A549 (cell line): ENCODE measurements at regions not wholly inside any gene's neighbourhood (a gene's known extent, or its start where the extent isn't known, plus 50 kb on each side); places are given as distances from the start of the nearest gene placed in this dataset.
A peak's percentile ranks its signal among the peaks of the same experiment; 100 is the strongest.

Experiments
- ATAC-seq, 2 experiments: fragments of 200-7000 bp in 1 of 2; fragments of >200 bp in 1 of 2; cut with Nextera tagmentation in 1 of 2; cut with Tn5 transposase in 1 of 2; 3 replicates each; pipeline versions ENCODE4 v1.8.0 to v1.9.1; 2018 to 2020; ENCODE audit warnings: mild to moderate bottlenecking in 1 of 2, moderate library complexity in 1 of 2
- CTCF ChIA-PET: fragments of 300-600 bp; sonication (Branson Sonifier 250); formaldehyde crosslinking; extraction: SDS; loops from one replicate; lab custom pipeline; 2021; ENCODE audit warnings: antibody characterized with exemption, inconsistent platforms; lab: Yijun Ruan, JAX
- POLR2A ChIA-PET: fragments of 350-600 bp; formaldehyde crosslinking; extraction: SDS; loops from one replicate; lab custom pipeline; 2021; ENCODE audit warnings: antibody characterized with exemption, inconsistent platforms; lab: Yijun Ruan, JAX
- DNase-seq, 2 experiments: peaks; one replicate each; pipeline versions ENCODE4 v3.0.0 to v3.0.0-alpha.2; 2011 to 2016; ENCODE audit warnings: low read depth in 1 of 2, low spot score in 1 of 2
- FAIRE-seq: peaks from 2 replicates; lab custom pipeline; 2011; peaks lifted over from hg19 to GRCh38; lab: Jason Lieb, UNC
- H3K27ac ChIP-seq, 2 experiments: fragments of >200 bp; sonication (Bioruptor Twin); formaldehyde crosslinking; 3 replicates each; pipeline ENCODE4 v1.5.1; 2016 to 2017
- H3K4me1 ChIP-seq: fragments of >200 bp; sonication (Bioruptor Twin); formaldehyde crosslinking; 3 replicates; pipeline ENCODE4 v1.6.1; 2016
- H3K4me2 ChIP-seq: fragments of >200 bp; sonication (Bioruptor Twin); formaldehyde crosslinking; 3 replicates; pipeline ENCODE4 v1.6.1; 2016
- H3K4me3 ChIP-seq: fragments of >200 bp; sonication (Bioruptor Twin); formaldehyde crosslinking; 3 replicates; pipeline ENCODE4 v1.5.1; 2016
- H3K9me3 ChIP-seq: fragments of >200 bp; sonication (Bioruptor Twin); formaldehyde crosslinking; 3 replicates; pipeline ENCODE4 v1.6.1; 2016
- CBX2 ChIP-seq: fragments of 200-600 bp; sonication (generic); IDR thresholded peaks from 2 replicates; pipeline ENCODE4 v1.6.1; 2016; ENCODE audit warnings: low read depth, mild to moderate bottlenecking, borderline replicate concordance
- CEBPB ChIP-seq, 2 experiments: fragments of >200 bp in 1 of 2; sonication (Bioruptor Twin) in 1 of 2; formaldehyde crosslinking in 1 of 2; IDR thresholded peaks; 2 replicates each; pipeline ENCODE4 v1.6.1; 2012 to 2016
- EHF ChIP-seq: fragments of 250-450 bp; sonication (Bioruptor Pico); IDR thresholded peaks from 2 replicates; pipeline ENCODE4 v1.5.0; 2020; ENCODE audit warnings: mild to moderate bottlenecking
- EHMT2 ChIP-seq: fragments of 200-600 bp; sonication (generic); IDR thresholded peaks from 2 replicates; pipeline ENCODE4 v1.6.1; 2016; ENCODE audit warnings: antibody characterized with exemption, low read depth, mild to moderate bottlenecking, moderate library complexity
- ELK1 ChIP-seq: fragments of 150-350 bp; IDR thresholded peaks from 2 replicates; pipeline ENCODE4 v1.6.1; 2014; ENCODE audit warnings: low read depth, mild to moderate bottlenecking, low read length
- EP300 ChIP-seq, 2 experiments: fragments of >200 bp; sonication (Bioruptor Twin); formaldehyde crosslinking; IDR thresholded peaks; 2 replicates in 1 of 2; 3 replicates in 1 of 2; pipeline ENCODE4 v1.6.1; 2016 to 2017
- FOXS1 ChIP-seq: fragments of 250-450 bp; sonication (Bioruptor Pico); IDR thresholded peaks from 2 replicates; pipeline ENCODE4 v1.5.0; 2020; ENCODE audit warnings: mild to moderate bottlenecking, moderate library complexity
- GATA3 ChIP-seq: IDR thresholded peaks from 2 replicates; pipeline ENCODE4 v1.6.1; 2012; ENCODE audit warnings: borderline replicate concordance
- HDAC2 ChIP-seq: fragments of 200-600 bp; sonication (generic); IDR thresholded peaks from 2 replicates; pipeline ENCODE4 v1.6.1; 2016
- HES2 ChIP-seq: fragments of >200 bp; sonication (Bioruptor Twin); formaldehyde crosslinking; IDR thresholded peaks from 2 replicates; pipeline ENCODE4 v1.6.1; 2016
- HEYL ChIP-seq: fragments of 250-450 bp; sonication (Bioruptor Pico); IDR thresholded peaks from 2 replicates; pipeline ENCODE4 v1.8.0; 2021; ENCODE audit warnings: mild to moderate bottlenecking, moderate library complexity
- HOXB13 ChIP-seq: fragments of 250-450 bp; sonication (Bioruptor Pico); IDR thresholded peaks from 2 replicates; pipeline ENCODE4 v1.5.0; 2020; ENCODE audit warnings: low read depth, mild to moderate bottlenecking, moderate library complexity
- KDM1A ChIP-seq: fragments of 200-600 bp; sonication (generic); IDR thresholded peaks from 2 replicates; pipeline ENCODE4 v1.6.1; 2016; ENCODE audit warnings: low read depth, mild to moderate bottlenecking
- MAX ChIP-seq: IDR thresholded peaks from 2 replicates; pipeline ENCODE4 v1.6.1; 2012
- MYC ChIP-seq: IDR thresholded peaks from 2 replicates; pipeline ENCODE4 v1.6.1; 2012; ENCODE audit warnings: mild to moderate bottlenecking, inconsistent platforms, low read length, improper control_type of control experiment, borderline replicate concordance
- NFE2L2 ChIP-seq: fragments of 150-350 bp; conservative IDR thresholded peaks from 2 replicates; pipeline ENCODE4 v1.6.1; 2014; ENCODE audit warnings: low read length
- NR3C1 ChIP-seq: fragments of >200 bp; sonication (Bioruptor Twin); formaldehyde crosslinking; IDR thresholded peaks from 3 replicates; pipeline ENCODE4 v1.6.1; 2017
- PBX3 ChIP-seq: IDR thresholded peaks from 2 replicates; pipeline ENCODE4 v1.6.1; 2012
- PHF8 ChIP-seq: fragments of 200-600 bp; sonication (generic); IDR thresholded peaks from 2 replicates; pipeline ENCODE4 v1.6.1; 2016; ENCODE audit warnings: low read depth, mild to moderate bottlenecking, antibody characterized with exemption, moderate library complexity, borderline replicate concordance
- RAD21 ChIP-seq, 2 experiments: fragments of >200 bp in 1 of 2; sonication (Bioruptor Twin) in 1 of 2; formaldehyde crosslinking in 1 of 2; IDR thresholded peaks in 1 of 2; conservative IDR thresholded peaks in 1 of 2; 2 replicates in 1 of 2; 3 replicates in 1 of 2; pipeline ENCODE4 v1.6.1; 2012 to 2018; ENCODE audit warnings: inconsistent platforms in 1 of 2
- RCOR1 ChIP-seq: fragments of 150-350 bp; IDR thresholded peaks from 2 replicates; pipeline ENCODE4 v1.6.1; 2014; ENCODE audit warnings: antibody characterized with exemption, low read length, low read depth
- RFX5 ChIP-seq: fragments of 450-650 bp; IDR thresholded peaks from 2 replicates; pipeline ENCODE4 v1.7.1; 2014; ENCODE audit warnings: antibody characterized with exemption, mild to moderate bottlenecking, moderate library complexity
- SREBF2 ChIP-seq: fragments of 450-650 bp; IDR thresholded peaks from 2 replicates; pipeline ENCODE4 v1.6.1; 2014; ENCODE audit warnings: mild to moderate bottlenecking, moderate library complexity
- TP53 ChIP-seq: fragments of 250-450 bp; sonication (Bioruptor Pico); IDR thresholded peaks from 2 replicates; pipeline ENCODE4 v1.5.0; 2021; ENCODE audit warnings: mild to moderate bottlenecking, moderate library complexity
- WGBS: methylation state at CpG from one replicate; pipeline ENCODE4 v1.1.6; 2017; ENCODE audit errors: missing lambda C conversion rate; 5-methylcytosine and 5-hydroxymethylcytosine counted together

GRCh38 chr7:15035814-15036213, 133.3 kb upstream of the DGKB start:
- Histone ChIP-seq H3K27ac (no peak overlapping the region), H3K4me2 (no peak overlapping the region), H3K9me3 (no peaks in the 10 kb centered on the region), H3K4me1 (no peaks in the 10 kb centered on the region), H3K4me3 (no peak overlapping the region)
- FAIRE-seq (no peak), ATAC-seq (no peak), DNase-seq (no peak)
- ChIA-PET POLR2A (no interaction called here), CTCF (no interaction called here)
- WGBS = 44% methylated on average over 2 of the region's 2 CpGs
- no peak for TF ChIP-seq EP300 (IDR thresholded peaks at IDR 0.05)
- no peak for TF ChIP-seq CEBPB (IDR thresholded peaks at IDR 0.05)
- TF ChIP-seq MYC = no peak
- TF ChIP-seq CBX2 = no peak
- no peak for TF ChIP-seq SREBF2
- no peak for TF ChIP-seq EHMT2
- no peak for TF ChIP-seq HDAC2
- no peak for TF ChIP-seq KDM1A
- no peak for TF ChIP-seq ELK1
- no peak for TF ChIP-seq NR3C1
- no peak for TF ChIP-seq EHF (CRISPR knock-in tag)
- no peak for TF ChIP-seq TP53
- no peak for TF ChIP-seq PBX3
- no peak for TF ChIP-seq PHF8
- TF ChIP-seq HEYL (CRISPR knock-in tag) = no peak
- no peak for TF ChIP-seq RAD21 (conservative IDR thresholded peaks at IDR 0.05 in 1 of 2, IDR thresholded peaks at IDR 0.05 in 1 of 2)
- no peak for TF ChIP-seq NFE2L2
- no peak for TF ChIP-seq MAX
- TF ChIP-seq HES2 = no peak
- no peak for TF ChIP-seq GATA3

- no peak for ATAC-seq
- TF ChIP-seq FOXS1 (no peak), RCOR1 (no peak), HES2 (no peak), HOXB13 (CRISPR knock-in tag) (no peak), CBX2 (no peak), CEBPB (IDR thresholded peaks at IDR 0.05) (no peak), RFX5 (no peak), RAD21 (conservative IDR thresholded peaks at IDR 0.05 in 1 of 2, IDR thresholded peaks at IDR 0.05 in 1 of 2) (no peak)
- peak; percentile 39 for FAIRE-seq
- ChIA-PET POLR2A (interaction anchor here (0.6 kb wide), 1 partner anchor 22 kb away, joined by 6 read pairs; no protein-coding TSS in a partner anchor), CTCF (no interaction called here)
- no peak overlapping the region for H3K27ac ChIP-seq
- no peak overlapping the region for H3K4me2 ChIP-seq
- no peaks in the 10 kb centered on the region for H3K4me1 ChIP-seq
- no peak for DNase-seq
- WGBS = 4% methylated on average over 2 of the region's 2 CpGs
- H3K4me3 ChIP-seq = no peak overlapping the region
- H3K9me3 ChIP-seq = no peaks in the 10 kb centered on the region
Observed at GRCh38 chr7:15033039-15033438, 130.5 kb upstream of the DGKB start.
